GM12891 (cell line): ENCODE measurements at regions not wholly inside any gene's neighbourhood (a gene's known extent, or its start where the extent isn't known, plus 50 kb on each side); places are given as distances from the start of the nearest gene placed in this dataset.

Experiments
- POLR2A ChIP-seq: IDR thresholded peaks from 2 replicates; pipeline ENCODE4 v1.6.1; 2011; ENCODE audit warnings: low read depth, low read length, control low read depth
- POU2F2 ChIP-seq: IDR thresholded peaks from 2 replicates; pipeline ENCODE4 v1.6.1; 2011; ENCODE audit warnings: low read depth, mild to moderate bottlenecking, control low read depth, low read length, moderate library complexity
- SPI1 ChIP-seq: IDR thresholded peaks from 2 replicates; pipeline ENCODE4 v1.6.1; 2011; ENCODE audit warnings: low read depth, low read length, control low read depth
- TAF1 ChIP-seq: IDR thresholded peaks from 2 replicates; pipeline ENCODE4 v1.6.1; 2011; ENCODE audit warnings: low read depth, low read length, control low read depth

- TF ChIP-seq POLR2A (no peak), TAF1 (no peak), POU2F2 (no peak), SPI1 (no peak)
Observed at GRCh38 chr6:15802466-15802865, 139.6 kb upstream of the DTNBP1 start.
